GM13977 (cell line): ENCODE measurements at regions not wholly inside any gene's neighbourhood (a gene's known extent, or its start where the extent isn't known, plus 50 kb on each side); places are given as distances from the start of the nearest gene placed in this dataset.

Experiments
- DNase-seq: peaks from one replicate; pipeline ENCODE4 v3.0.0; 2012; ENCODE audit warnings: low spot score
- CTCF ChIP-seq: IDR thresholded peaks from 2 replicates; pipeline ENCODE4 v1.5.1; 2012; ENCODE audit warnings: mild to moderate bottlenecking, control low read depth; ENCODE audit not compliant: insufficient read depth; ENCODE audit errors: extremely low read depth, missing control alignments
- in situ Hi-C: fragments of 300-500 bp; cut with MboI; formaldehyde crosslinking; loops from one replicate; pipeline ENCODE4 v1.12.0; 2022; ENCODE audit warnings: low sequenced_read_pairs, low pct_unique_long_range_greater_than_20kb, mixed read lengths, inconsistent platforms; ENCODE audit not compliant: unreplicated experiment

GRCh38 chr22:27648853-27649252 lies 152.7 kb downstream of the MN1 start:
- in situ Hi-C loops, result no loop called here
- DNase-seq, result no peak
- TF ChIP-seq CTCF, result no peak

- DNase-seq, result no peak
- TF ChIP-seq CTCF, result no peak
- in situ Hi-C loops, result no loop called here
These were observed 151.0 kb downstream of the MN1 start for GRCh38 chr22:27650572-27650971.

- DNase-seq, result no peak
- in situ Hi-C loops, result no loop called here
- no peak for TF ChIP-seq CTCF
These were observed 150.6 kb downstream of the MN1 start for GRCh38 chr22:27650985-27651384.

- no peak for DNase-seq
- in situ Hi-C loops, result no loop called here
- TF ChIP-seq CTCF, result no peak
These were observed 150.1 kb downstream of the MN1 start for GRCh38 chr22:27651486-27651885.

GRCh38 chr22:27654546-27655445 lies 146.8 kb downstream of the MN1 start:
- no peak for DNase-seq
- TF ChIP-seq CTCF, result no peak
- in situ Hi-C loops, result no loop called here

- TF ChIP-seq CTCF, result no peak
- DNase-seq, result no peak
- in situ Hi-C loops, result no loop called here
These were observed 145.9 kb downstream of the MN1 start for GRCh38 chr22:27655582-27656185.
